Left colon (tissue), 2 donors: ENCODE measurements at regions not wholly inside any gene's neighbourhood (a gene's known extent, or its start where the extent isn't known, plus 50 kb on each side); places are given as distances from the start of the nearest gene placed in this dataset.
"Not testable (repeated sequence)": the region's sequence is repeated elsewhere in the genome, so short reads cannot be mapped to it uniquely, and the experiment has no call there.

Experiments
- ATAC-seq: fragments of 200-7000 bp; cut with Tn5 transposase; one replicate; pipeline ENCODE4 v1.9.1; 2020; ENCODE audit warnings: mild to moderate bottlenecking, moderate library complexity
- DNase-seq, 2 donors: peaks; one replicate each; pipeline ENCODE4 v3.0.0-alpha.2; 2020
- intact Hi-C, 2 donors: fragments of 100-400 bp; cut with DNase I in 1 of 2; cut with micrococcal nuclease in 1 of 2; formaldehyde crosslinking; loops; one replicate each; pipeline versions ENCODE4 v1.11.2 to v1.14.0; 2022; cut with DNase I, micrococcal nuclease
- donor health status: DM: no; HTN: no; CAD: no.
- donor health status: DM: yes; HTN: yes; CAD: no.

GRCh38 chr6:19699932-19700331 is 137.2 kb upstream of the ID4 start:
- DNase-seq (no peak), ATAC-seq (no peak)
- intact Hi-C loops = no loop called here

GRCh38 chr6:19705606-19706005 is 131.6 kb upstream of the ID4 start:
- DNase-seq (no peak), ATAC-seq (no peak)
- intact Hi-C loops = no loop called here

GRCh38 chr6:19712012-19712688 is 125.0 kb upstream of the ID4 start:
- DNase-seq = no peak
- intact Hi-C loops = no loop called here
- no peak for ATAC-seq

GRCh38 chr6:19712998-19713397 is 124.2 kb upstream of the ID4 start:
- no peak for ATAC-seq
- no peak for DNase-seq
- intact Hi-C loops = no loop called here

GRCh38 chr6:19713411-19713810 is 123.8 kb upstream of the ID4 start:
- intact Hi-C loops = no loop called here
- DNase-seq = no peak
- ATAC-seq = no peak

- intact Hi-C loops = no loop called here
- ATAC-seq (no peak), DNase-seq (no peak)
These were observed 123.2 kb upstream of the ID4 start for GRCh38 chr6:19713984-19714383.

- no peak for ATAC-seq
- intact Hi-C loops = no loop called here
- DNase-seq = no peak
These were observed 122.6 kb upstream of the ID4 start for GRCh38 chr6:19714434-19715166.

GRCh38 chr6:19715167-19715551 is 122.0 kb upstream of the ID4 start:
- DNase-seq = no peak
- intact Hi-C loops = no loop called here
- ATAC-seq = no peak

- intact Hi-C loops = no loop called here
- DNase-seq (no peak), ATAC-seq (no peak)
These were observed 117.5 kb upstream of the ID4 start for GRCh38 chr6:19719691-19720128.

- DNase-seq (no peak), ATAC-seq (no peak)
- intact Hi-C loops = no loop called here
These were observed 115.3 kb upstream of the ID4 start for GRCh38 chr6:19721766-19722377.

GRCh38 chr6:19722999-19723398 is 114.2 kb upstream of the ID4 start:
- no peak for ATAC-seq
- intact Hi-C loops = no loop called here

GRCh38 chr6:19723545-19723944 is 113.6 kb upstream of the ID4 start:
- no peak for DNase-seq

More at GRCh38 chr6:19722999-19723398, 114.2 kb upstream of the ID4 start:
- DNase-seq = no peak

GRCh38 chr6:19725436-19725835 is 111.7 kb upstream of the ID4 start:
- ATAC-seq, intact Hi-C loops, DNase-seq: not testable (repeated sequence)

More at GRCh38 chr6:19723545-19723944, 113.6 kb upstream of the ID4 start:
- intact Hi-C loops = no loop called here
- no peak for ATAC-seq

GRCh38 chr6:19731282-19731681 is 105.9 kb upstream of the ID4 start:
- intact Hi-C loops = no loop called here
- ATAC-seq (no peak), DNase-seq (no peak)

GRCh38 chr6:19734061-19734460 is 103.1 kb upstream of the ID4 start:
- DNase-seq = no peak
- ATAC-seq = no peak
- intact Hi-C loops = no loop called here

- intact Hi-C loops = no loop called here
- DNase-seq (no peak), ATAC-seq (no peak)
These were observed 102.7 kb upstream of the ID4 start for GRCh38 chr6:19734519-19734918.

GRCh38 chr6:19736066-19736465 is 101.1 kb upstream of the ID4 start:
- intact Hi-C loops = no loop called here
- ATAC-seq = no peak
- no peak for DNase-seq

- intact Hi-C loops = no loop called here
- DNase-seq (no peak), ATAC-seq (no peak)
These were observed 99.2 kb upstream of the ID4 start for GRCh38 chr6:19738010-19738409.

- intact Hi-C loops = no loop called here
- DNase-seq = no peak
- ATAC-seq = no peak
These were observed 87.4 kb upstream of the ID4 start for GRCh38 chr6:19749722-19750121.

- no peak for DNase-seq
- intact Hi-C loops = no loop called here
- no peak for ATAC-seq
These were observed 84.4 kb upstream of the ID4 start for GRCh38 chr6:19752746-19753145.
